HL-60 (cell line): ENCODE measurements at regions not wholly inside any gene's neighbourhood (a gene's known extent, or its start where the extent isn't known, plus 50 kb on each side); places are given as distances from the start of the nearest gene placed in this dataset.

Experiments
- DNase-seq, 2 experiments: peaks; one replicate each; pipeline ENCODE4 v3.0.0-alpha.2; 2010 to 2020; ENCODE audit warnings: low read depth in 1 of 2, low spot score in 1 of 2
- H3K27ac ChIP-seq: fragments of 250-450 bp; sonication (Bioruptor Pico); replicated peaks from 2 replicates; pipeline ENCODE4 v1.5.1; 2020; ENCODE audit warnings: mild to moderate bottlenecking, moderate library complexity
- H3K27me3 ChIP-seq: fragments of 250-450 bp; sonication (Bioruptor Pico); 2 replicates; pipeline ENCODE4 v1.5.1; 2021; ENCODE audit warnings: mild to moderate bottlenecking, moderate library complexity; ENCODE audit not compliant: insufficient read depth, poor library complexity, severe bottlenecking
- H3K4me3 ChIP-seq: replicated peaks from 2 replicates; pipeline ENCODE4 v1.5.1; 2011; ENCODE audit warnings: mild to moderate bottlenecking, control low read depth, low read length; ENCODE audit not compliant: insufficient read depth
- CTCF ChIP-seq: IDR thresholded peaks from one replicate; pipeline ENCODE4 v1.5.1; 2011; ENCODE audit warnings: low read length, control low read depth, inconsistent platforms; ENCODE audit not compliant: insufficient read depth
- GABPA ChIP-seq: IDR thresholded peaks from 2 replicates; pipeline ENCODE4 v1.6.1; 2012; ENCODE audit warnings: low read depth
- POLR2AphosphoS5 ChIP-seq: IDR thresholded peaks from 2 replicates; pipeline ENCODE4 v1.6.1; 2012; ENCODE audit warnings: low read depth
- REST ChIP-seq: IDR thresholded peaks from 2 replicates; pipeline ENCODE4 v1.6.1; 2012; ENCODE audit warnings: low read depth; ENCODE audit not compliant: insufficient replicate concordance
- SPI1 ChIP-seq: IDR thresholded peaks from 2 replicates; pipeline ENCODE4 v1.6.1; 2012; ENCODE audit warnings: low read depth, mild to moderate bottlenecking, borderline replicate concordance

- no peak overlapping the region for H3K27ac ChIP-seq
- DNase-seq: no peak
- H3K27me3 ChIP-seq: no peaks in the 10 kb centered on the region
- TF ChIP-seq POLR2AphosphoS5 (no peak), CTCF (no peak), SPI1 (no peak), REST (no peak), GABPA (no peak)
- H3K4me3 ChIP-seq: no peak overlapping the region
These were observed 139.2 kb upstream of the ZMIZ1 start for GRCh38 chr10:78929541-78929940.

GRCh38 chr10:78931321-78932053 is 137.3 kb upstream of the ZMIZ1 start:
- TF ChIP-seq REST: no peak
- no peak for TF ChIP-seq CTCF
- no peak for TF ChIP-seq SPI1
- no peak for TF ChIP-seq POLR2AphosphoS5
- no peak for TF ChIP-seq GABPA
- H3K27me3 ChIP-seq: no peaks in the 10 kb centered on the region
- H3K27ac ChIP-seq: no peak overlapping the region
- no peak overlapping the region for H3K4me3 ChIP-seq
- no peak for DNase-seq

GRCh38 chr10:78932054-78932386 is 136.7 kb upstream of the ZMIZ1 start:
- TF ChIP-seq GABPA (no peak), CTCF (no peak), SPI1 (no peak), REST (no peak), POLR2AphosphoS5 (no peak)
- Histone ChIP-seq H3K4me3 (no peak overlapping the region), H3K27me3 (no peaks in the 10 kb centered on the region), H3K27ac (no peak overlapping the region)
- no peak for DNase-seq
